Tibial artery (tissue), 4 donors: ENCODE measurements at regions not wholly inside any gene's neighbourhood (a gene's known extent, or its start where the extent isn't known, plus 50 kb on each side); places are given as distances from the start of the nearest gene placed in this dataset.

Experiments
- DNase-seq, 2 donors: peaks; one replicate each; pipeline ENCODE4 v3.0.0-alpha.2; 2019
- H3K27ac ChIP-seq, 2 donors: fragments of 200-600 bp; sonication (generic) in 1 of 2; 1 replicate in 1 of 2; 2 replicates in 1 of 2; pipeline ENCODE4 v1.5.1; 2018 to 2019; ENCODE audit warnings: mild to moderate bottlenecking in 1 of 2
- H3K27me3 ChIP-seq, 2 donors: fragments of 200-600 bp; sonication (generic) in 1 of 2; one replicate each; pipeline versions ENCODE4 v1.5.1 to v1.6.0; 2016 to 2019
- H3K36me3 ChIP-seq, 3 donors: fragments of 200-600 bp; sonication (generic) in 2 of 3; one replicate each; pipeline ENCODE4 v1.5.1; 2016 to 2019; ENCODE audit warnings: mild to moderate bottlenecking in 2 of 3
- H3K4me1 ChIP-seq, 4 donors: fragments of 200-600 bp; sonication (generic) in 2 of 4; 1 replicate in 3 of 4; 2 replicates in 1 of 4; pipeline ENCODE4 v1.5.1; 2016 to 2019
- H3K4me3 ChIP-seq, 2 donors: fragments of 200-600 bp; sonication (generic) in 1 of 2; 1 replicate in 1 of 2; 2 replicates in 1 of 2; pipeline ENCODE4 v1.5.1; 2018 to 2019; ENCODE audit warnings: mild to moderate bottlenecking in 2 of 2
- H3K9me3 ChIP-seq, 3 donors: fragments of 200-600 bp; sonication (generic) in 1 of 3; one replicate each; pipeline ENCODE4 v1.5.1; 2016 to 2019
- CTCF ChIP-seq, 2 experiments: fragments of 200-600 bp in 1 of 2; fragments of 450-650 bp in 1 of 2; IDR thresholded peaks; one replicate each; pipeline ENCODE4 v1.5.1; 2017 to 2019; ENCODE audit warnings: antibody characterized with exemption in 2 of 2, mild to moderate bottlenecking in 1 of 2, moderate library complexity in 1 of 2
- intact Hi-C: fragments of 100-400 bp; cut with DNase I; formaldehyde crosslinking; loops from one replicate; pipeline ENCODE4 v1.15.0; 2023; ENCODE audit warnings: low total_unique reads

GRCh38 chr19:23522431-23522830 lies 127.2 kb upstream of the ZNF91 start:
- Histone ChIP-seq H3K27ac (no peak overlapping the region), H3K4me3 (no peak overlapping the region), H3K4me1 (no peaks in the 10 kb centered on the region), H3K9me3 (no peaks in the 10 kb centered on the region), H3K36me3 (no peaks in the 10 kb centered on the region), H3K27me3 (no peaks in the 10 kb centered on the region)
- intact Hi-C loops, result no loop called here
- no peak for TF ChIP-seq CTCF (IDR thresholded peaks at IDR 0.05)
- no peak for DNase-seq

DNA sequence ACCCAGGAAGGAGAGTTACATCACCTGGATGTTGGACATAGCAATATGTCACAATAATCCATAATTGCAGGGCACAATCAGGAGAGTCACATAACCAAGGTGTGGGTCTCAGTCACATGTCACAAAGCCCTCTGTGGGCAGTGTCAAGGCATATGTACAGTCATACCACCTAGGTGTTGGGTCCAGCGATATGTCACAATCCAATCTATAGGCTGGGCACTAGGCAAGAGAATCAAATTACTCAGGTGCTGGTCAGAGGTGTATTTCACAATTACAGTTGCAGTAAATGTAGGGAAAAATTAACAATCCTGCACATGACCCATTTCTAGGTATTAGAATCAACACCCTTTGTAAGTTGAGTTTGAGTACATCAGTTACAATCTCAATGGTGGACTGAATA lies 126.2 kb upstream of the ZNF91 start:
- no peaks in the 10 kb centered on the region for H3K36me3 ChIP-seq
- no peak overlapping the region for H3K4me3 ChIP-seq
- intact Hi-C loops, result no loop called here
- no peak for TF ChIP-seq CTCF (IDR thresholded peaks at IDR 0.05)
- H3K9me3 ChIP-seq, result no peaks in the 10 kb centered on the region
- no peaks in the 10 kb centered on the region for H3K4me1 ChIP-seq
- H3K27ac ChIP-seq, result no peak overlapping the region
- H3K27me3 ChIP-seq, result no peaks in the 10 kb centered on the region
- DNase-seq, result no peak

DNA sequence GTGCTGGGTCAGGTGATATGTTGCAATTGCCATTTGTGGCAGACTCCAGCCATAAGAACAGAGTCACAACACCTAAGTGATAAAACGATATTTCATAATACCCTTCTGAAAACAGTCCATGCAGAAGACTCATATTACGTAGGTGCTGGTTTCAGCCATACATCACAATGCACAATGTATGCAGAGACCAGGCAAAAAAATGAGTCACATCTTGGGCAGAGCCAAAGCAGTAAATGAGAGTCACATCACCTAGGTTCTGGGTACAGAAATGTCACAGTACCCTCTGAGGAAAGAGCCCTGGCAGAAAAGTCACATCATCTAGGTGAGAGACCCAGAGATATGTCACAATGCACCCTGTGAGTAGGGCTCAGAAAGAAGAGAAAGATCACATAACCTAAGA lies 125.2 kb upstream of the ZNF91 start:
- no peak for DNase-seq
- no peaks in the 10 kb centered on the region for H3K4me1 ChIP-seq
- no peaks in the 10 kb centered on the region for H3K36me3 ChIP-seq
- H3K27ac ChIP-seq, result no peak overlapping the region
- H3K9me3 ChIP-seq, result no peaks in the 10 kb centered on the region
- TF ChIP-seq CTCF (IDR thresholded peaks at IDR 0.05), result no peak
- intact Hi-C loops, result no loop called here
- no peak overlapping the region for H3K4me3 ChIP-seq
- no peaks in the 10 kb centered on the region for H3K27me3 ChIP-seq

DNA sequence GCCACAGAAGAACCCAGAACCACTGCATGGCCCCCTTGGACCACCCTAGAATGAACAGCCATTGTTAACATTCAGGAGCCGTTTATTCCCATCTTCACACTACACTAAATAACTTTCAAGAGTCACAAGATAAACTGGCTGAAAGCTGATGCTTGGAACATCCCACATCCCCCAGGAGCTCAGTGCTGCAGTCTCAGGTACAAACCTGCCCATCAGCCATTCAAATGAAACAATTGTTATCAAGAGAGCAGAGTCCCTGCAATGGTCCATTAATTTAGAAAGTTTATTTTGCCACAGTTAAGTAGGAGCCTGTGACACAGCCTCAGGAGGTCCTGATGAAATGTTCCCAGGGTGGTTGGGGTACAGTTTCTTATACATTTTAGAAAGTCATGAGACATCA lies 123.8 kb upstream of the ZNF91 start:
- H3K9me3 ChIP-seq, result no peaks in the 10 kb centered on the region
- no peaks in the 10 kb centered on the region for H3K36me3 ChIP-seq
- DNase-seq, result no peak
- no peak for TF ChIP-seq CTCF (IDR thresholded peaks at IDR 0.05)
- intact Hi-C loops, result no loop called here
- H3K4me3 ChIP-seq, result no peak overlapping the region
- no peaks in the 10 kb centered on the region for H3K4me1 ChIP-seq
- H3K27me3 ChIP-seq, result no peaks in the 10 kb centered on the region
- no peak overlapping the region for H3K27ac ChIP-seq

DNA sequence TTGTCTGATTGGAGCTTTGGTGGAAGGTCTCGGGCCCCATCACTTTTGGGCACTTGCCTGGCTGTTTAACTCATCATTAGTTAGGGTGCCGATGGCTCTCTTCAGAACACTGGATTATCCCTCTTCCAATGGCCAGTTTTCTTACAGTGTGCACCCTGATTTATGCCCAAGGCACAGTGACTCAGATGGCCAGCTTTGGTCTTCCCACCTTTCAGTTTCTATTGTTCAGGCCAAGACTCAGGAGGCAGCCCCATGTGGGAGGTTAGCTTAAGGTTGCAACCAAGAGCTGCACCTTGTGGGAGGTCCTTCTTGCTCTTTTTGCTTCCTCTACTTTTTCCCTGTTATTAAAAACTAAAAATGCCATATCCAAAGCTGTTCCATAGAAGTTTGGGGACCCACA lies 121.0 kb upstream of the ZNF91 start:
- H3K36me3 ChIP-seq, result no peaks in the 10 kb centered on the region
- no peaks in the 10 kb centered on the region for H3K9me3 ChIP-seq

More for the DNA sequence above, 121.0 kb upstream of the ZNF91 start:
- Histone ChIP-seq H3K27me3 (no peaks in the 10 kb centered on the region), H3K4me1 (no peaks in the 10 kb centered on the region), H3K27ac (no peak overlapping the region), H3K4me3 (no peak overlapping the region)
- no peak for DNase-seq
- intact Hi-C loops, result no loop called here
- TF ChIP-seq CTCF (IDR thresholded peaks at IDR 0.05), result no peak
